Myocyte (in vitro differentiated cells): ENCODE measurements at regions not wholly inside any gene's neighbourhood (a gene's known extent, or its start where the extent isn't known, plus 50 kb on each side); places are given as distances from the start of the nearest gene placed in this dataset.
A peak's percentile ranks its signal among the peaks of the same experiment; 100 is the strongest.
"Not testable (repeated sequence)": the region's sequence is repeated elsewhere in the genome, so short reads cannot be mapped to it uniquely, and the experiment has no call there.

ENCODE experiments used
- DNase-seq: peaks from one replicate; pipeline ENCODE4 v3.0.0-alpha.2; 2012; ENCODE audit warnings: low read depth

DNA sequence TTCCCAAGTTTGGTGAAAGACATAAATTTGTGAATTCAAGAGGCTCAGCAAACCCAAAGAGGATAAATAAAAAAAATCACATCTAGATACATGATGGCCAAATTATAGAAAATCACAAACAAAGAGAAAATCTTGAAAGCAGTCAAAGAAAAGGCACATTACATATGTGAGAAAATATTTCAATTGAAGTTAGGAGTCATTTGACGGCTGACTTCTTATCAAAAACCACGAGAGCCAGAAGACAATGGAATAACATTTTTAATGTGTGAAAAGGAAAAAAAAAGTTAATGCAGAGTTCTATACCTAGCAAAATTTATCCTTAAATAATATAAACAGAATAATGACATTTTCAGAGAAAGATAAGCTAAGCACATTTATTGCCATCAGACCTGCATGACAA, 307.0 kb downstream of the C12orf75 start:
- no peak for DNase-seq

- DNase-seq, result no peak
Measured at GRCh38 chr12:105640761-105641160, 310.3 kb downstream of the C12orf75 start.

DNA sequence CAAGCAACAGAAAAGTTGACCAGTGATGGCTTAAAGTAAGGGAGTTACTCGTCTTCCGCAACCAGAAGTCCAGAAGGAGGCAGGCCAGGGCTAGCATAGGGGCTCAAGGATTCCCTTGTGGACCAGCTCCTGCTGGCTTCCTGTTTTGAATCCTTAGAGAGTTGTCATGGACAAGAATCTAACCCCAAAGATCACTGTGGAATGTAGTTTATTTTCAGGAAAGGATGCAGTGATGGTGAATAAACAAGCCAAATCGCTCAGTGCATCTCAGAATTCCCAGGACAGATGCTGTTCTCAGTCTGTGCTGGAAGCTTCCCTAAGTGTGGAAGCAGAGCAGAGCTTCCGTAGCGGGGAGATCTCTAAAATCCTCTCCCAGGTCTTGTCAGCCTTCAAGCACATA, 311.3 kb downstream of the C12orf75 start:
- DNase-seq, result no peak

- no peak for DNase-seq
Measured at GRCh38 chr12:105644770-105645169, 314.3 kb downstream of the C12orf75 start.

DNA sequence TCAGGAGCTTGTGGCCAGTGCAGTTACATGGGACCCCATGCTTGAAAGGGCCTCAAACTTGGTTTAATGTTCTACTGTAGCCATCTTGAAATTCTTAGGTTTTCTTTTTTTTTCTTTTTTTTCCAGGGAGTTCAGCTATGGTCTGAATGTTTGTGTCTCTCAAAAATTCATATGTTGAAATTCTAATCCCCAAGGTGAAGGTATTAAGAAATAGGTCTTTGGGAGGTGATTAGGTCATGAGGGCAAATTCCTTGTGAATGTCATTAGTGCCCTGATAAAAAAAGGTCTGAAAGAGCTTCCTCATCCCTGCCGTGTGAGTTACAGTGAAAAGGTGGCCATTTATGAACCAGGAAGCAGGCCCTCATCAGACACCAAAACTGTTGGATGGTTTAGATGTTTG, 324.1 kb downstream of the C12orf75 start:
- DNase-seq, result no peak

GRCh38 chr12:105658389-105658788, 327.9 kb downstream of the C12orf75 start:
- no peak for DNase-seq

- DNase-seq, result peak; percentile 81
Measured at GRCh38 chr12:105659355-105660075, 329.0 kb downstream of the C12orf75 start.

DNA sequence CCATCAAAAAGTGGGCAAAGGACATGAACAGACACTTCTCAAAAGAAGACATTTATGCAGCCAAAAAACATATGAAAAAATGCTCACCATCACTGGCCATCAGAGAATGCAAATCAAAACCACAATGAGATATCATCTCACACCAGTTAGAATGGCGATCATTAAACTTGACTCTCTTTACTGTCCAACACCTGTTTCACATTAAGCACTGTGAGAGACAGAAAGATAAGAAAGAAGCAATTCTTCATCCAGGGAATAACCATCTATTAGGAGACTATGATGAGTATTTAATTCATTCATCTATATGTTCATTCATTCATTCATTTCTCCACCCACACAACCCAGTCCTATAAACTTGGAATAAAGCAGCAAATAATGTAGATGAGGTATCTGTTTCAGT, 334.3 kb downstream of the C12orf75 start:
- DNase-seq, result not testable (repeated sequence)

DNA sequence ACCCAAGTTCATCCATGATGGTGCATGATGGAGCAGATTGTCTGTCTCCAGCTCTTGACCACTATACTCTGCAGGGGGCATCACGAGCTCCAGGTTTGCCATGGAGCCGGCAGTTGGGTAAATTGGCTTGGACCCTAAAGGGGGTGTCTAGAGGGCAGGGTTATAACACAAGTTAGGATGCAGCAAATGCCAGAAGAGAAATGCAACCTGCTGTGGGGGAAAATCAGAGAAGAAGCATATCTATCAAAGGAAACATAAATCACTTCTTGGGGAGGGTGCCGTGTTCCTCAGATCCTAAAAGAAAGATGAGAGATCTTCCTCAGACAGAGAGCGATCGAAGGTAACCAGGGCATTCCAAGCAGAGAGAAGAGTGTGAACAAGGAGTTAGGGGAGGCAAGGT, 334.9 kb downstream of the C12orf75 start:
- no peak for DNase-seq

DNA sequence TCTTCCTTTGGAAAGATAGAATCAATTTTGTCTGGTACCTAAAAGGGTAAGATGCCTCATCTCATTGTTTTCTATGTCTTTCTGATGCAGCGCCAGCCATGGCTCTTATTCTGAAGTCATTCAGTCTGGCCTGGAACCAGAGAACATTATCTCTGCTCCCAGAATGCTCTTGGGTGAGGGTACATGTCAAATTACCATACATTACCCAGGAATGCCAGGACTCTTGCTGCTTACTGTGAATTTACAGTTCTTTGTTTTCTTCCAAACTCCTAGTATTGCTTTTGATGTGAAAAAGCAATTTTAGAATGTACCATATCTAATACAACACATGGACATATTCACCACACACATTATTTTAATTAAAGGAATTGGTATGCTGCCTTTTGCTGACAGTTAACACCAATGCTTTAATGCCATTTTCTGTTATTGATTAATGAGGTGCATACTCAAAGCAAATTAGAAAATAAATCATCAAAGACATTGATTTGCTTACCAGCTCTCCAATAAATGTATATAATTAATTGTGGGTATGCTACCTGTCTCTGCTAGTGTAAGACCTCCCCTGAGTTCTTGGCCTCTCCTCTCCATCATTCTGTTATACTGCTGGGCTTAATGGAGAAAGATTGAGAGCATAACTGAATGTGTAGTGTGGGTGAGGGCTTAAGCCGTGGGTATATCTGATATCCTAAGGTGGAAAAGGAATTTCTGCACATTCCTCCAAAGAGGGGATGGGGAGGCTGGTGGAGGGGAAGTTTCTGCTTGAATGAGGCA, 337.7 kb downstream of the C12orf75 start:
- no peak for DNase-seq

GRCh38 chr12:105670672-105671071, 340.2 kb downstream of the C12orf75 start:
- no peak for DNase-seq

GRCh38 chr12:105671720-105672119, 341.2 kb downstream of the C12orf75 start:
- no peak for DNase-seq

DNA sequence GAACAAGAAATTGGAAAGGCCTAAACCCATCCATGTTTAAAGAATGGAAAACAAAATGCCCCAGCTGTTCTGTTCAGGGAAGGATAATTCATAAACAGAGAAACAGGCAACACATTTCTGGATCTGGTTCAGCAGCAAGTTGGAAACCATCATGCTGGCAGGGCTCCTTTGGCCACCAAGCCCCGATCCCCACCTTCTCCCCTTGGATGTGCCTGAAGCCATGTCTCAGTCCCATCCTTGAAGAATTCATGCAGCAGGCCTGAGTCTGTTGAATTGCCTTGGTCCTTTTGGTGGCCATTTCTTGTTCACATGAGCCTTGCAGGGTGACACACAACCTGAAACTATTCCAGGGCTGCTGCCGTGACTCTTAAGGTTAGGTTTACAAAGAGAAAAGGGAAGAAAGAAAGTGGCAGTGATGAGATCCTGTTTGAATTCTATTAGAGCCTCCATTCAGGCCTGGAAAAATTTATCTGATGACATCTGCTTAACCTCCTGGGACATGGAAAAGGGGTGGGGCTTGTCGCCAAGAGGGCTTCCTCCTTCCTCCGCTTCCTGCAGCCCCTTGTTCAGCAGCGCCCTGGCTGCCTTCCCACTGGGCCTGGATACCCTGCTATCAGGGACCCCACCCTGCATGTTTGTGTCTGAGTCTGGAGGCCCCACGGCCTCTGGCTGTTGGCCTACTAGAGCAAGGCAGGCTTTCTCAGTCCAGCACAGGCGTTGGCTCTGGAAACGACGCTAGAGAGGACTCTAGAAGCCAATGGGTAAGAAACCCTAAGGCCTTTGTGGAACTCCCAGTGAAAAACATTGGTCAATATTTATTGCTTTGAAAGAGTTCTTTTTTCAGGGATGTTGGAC, 341.9 kb downstream of the C12orf75 start:
- DNase-seq, result no peak

GRCh38 chr12:105674871-105675699, 344.6 kb downstream of the C12orf75 start:
- no peak for DNase-seq

GRCh38 chr12:105676694-105677093, 346.2 kb downstream of the C12orf75 start:
- no peak for DNase-seq

DNA sequence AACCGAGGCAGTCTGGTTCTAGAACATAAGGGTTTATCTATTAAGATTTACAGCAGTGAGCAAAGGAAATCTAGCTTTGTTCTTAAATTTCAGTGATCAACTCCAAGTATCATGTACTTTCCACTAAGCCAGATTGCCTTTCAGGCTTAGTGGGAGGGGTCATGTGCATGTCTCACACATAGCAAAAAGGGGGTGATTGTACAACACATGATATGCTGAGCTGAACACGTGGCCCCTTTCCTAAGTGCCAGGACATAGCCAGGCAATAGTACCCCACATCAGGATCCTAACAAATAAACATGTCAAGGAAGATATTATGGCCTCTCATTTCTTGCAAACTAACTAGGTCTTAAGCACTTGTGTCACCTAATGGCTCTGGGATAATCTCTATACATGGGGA, 347.2 kb downstream of the C12orf75 start:
- no peak for DNase-seq

- DNase-seq, result no peak
Measured at GRCh38 chr12:105679982-105680381, 349.5 kb downstream of the C12orf75 start.

GRCh38 chr12:105681341-105681740, 350.9 kb downstream of the C12orf75 start:
- DNase-seq, result peak; percentile 85

DNA sequence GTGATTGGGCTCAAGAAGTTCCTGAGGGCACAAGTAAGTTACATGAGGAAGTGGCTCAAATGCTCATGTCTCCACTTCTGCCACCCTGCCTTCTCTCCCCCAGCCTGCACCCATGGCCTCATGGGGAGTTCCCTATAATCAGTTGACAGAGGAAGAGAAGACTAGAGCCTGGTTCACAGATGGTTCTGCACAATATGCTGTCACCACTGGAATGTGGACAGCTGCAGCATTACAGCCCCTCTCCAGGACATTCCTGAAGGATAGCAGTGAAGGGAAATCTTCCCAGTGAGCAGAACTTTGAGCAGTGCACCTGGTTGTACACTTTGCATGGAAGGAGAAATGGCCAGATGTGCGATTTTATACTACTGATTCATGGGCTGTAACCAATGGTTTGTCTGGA, 352.3 kb downstream of the C12orf75 start:
- peak; percentile 86 for DNase-seq

- not testable (repeated sequence) for DNase-seq
Measured at GRCh38 chr12:105683836-105684235, 353.3 kb downstream of the C12orf75 start.

DNA sequence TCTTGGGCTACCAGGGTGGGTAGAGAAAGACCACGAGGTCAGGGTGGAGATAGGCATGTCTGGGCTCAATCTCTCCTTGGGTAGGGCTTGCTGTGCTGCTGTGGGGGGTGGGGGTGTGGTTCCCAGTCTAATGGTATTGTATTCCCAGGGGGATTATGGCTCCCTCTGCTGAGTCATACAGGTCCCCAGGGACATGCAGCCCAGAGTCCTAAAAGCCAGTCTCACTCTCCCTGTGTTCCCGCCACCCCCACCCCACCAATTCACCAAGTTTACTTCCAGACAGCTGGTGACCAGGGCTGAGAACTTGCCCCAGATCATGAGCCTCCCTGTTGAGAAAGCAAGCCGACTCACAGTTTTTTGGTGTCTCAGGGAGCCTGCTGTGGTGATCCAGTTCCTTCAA, 367.6 kb downstream of the C12orf75 start:
- peak; percentile 39 for DNase-seq
